ENCODE measurements at regions not wholly inside any gene's neighbourhood (a gene's known extent, or its start where the extent isn't known, plus 50 kb on each side); places are given as distances from the start of the nearest gene placed in this dataset.
"Not testable (repeated sequence)": the region's sequence is repeated elsewhere in the genome, so short reads cannot be mapped to it uniquely, and the experiment has no call there.

DNA sequence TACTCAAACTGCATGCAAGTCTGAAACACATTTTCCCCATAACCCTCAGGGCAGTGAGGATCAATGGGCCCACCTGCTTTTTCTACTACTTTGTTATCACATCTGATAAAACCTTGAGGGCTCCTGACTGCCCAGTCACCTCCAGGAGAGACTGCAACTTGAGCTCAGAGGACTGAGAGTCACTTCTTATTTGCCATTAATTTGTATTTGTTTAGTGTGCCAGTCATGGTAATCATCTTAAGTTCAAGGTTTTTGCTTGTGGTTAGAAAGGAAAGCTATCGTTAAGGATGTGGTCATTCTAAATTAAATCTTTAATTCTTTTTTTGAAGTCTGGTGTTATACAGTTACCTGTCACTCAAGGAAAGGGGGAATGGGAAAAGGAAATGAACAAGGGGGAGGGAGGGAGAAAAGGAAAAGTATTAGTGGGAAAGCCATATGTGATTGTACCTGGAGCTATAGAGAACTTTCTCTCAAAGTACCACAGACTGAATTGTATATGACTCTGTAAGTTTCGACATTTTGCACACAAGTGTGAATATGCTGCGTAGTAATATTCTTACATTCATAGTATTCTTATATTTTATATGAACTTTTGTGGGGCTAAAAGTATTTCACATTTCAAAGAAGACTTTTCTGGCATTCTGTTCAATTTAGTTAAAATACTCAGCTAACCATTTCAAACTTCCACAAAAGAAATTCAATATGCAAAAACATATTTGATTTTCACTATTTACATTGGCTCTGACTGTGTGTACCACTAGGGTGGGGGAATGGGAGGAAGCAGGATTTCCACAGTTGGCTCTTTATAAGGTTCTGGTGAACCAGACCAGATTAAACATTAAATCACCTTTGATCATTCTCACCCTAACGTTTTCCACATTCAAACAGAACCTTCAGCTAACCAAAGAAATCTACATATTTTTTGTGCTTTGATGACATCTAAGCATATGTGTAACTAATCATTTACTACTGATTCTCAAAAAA is 166.5 kb upstream of the ATP11B start:
- DNase-seq: no peak

- no peak for DNase-seq
Observed at GRCh38 chr3:182628531-182628930, 164.8 kb upstream of the ATP11B start.

DNA sequence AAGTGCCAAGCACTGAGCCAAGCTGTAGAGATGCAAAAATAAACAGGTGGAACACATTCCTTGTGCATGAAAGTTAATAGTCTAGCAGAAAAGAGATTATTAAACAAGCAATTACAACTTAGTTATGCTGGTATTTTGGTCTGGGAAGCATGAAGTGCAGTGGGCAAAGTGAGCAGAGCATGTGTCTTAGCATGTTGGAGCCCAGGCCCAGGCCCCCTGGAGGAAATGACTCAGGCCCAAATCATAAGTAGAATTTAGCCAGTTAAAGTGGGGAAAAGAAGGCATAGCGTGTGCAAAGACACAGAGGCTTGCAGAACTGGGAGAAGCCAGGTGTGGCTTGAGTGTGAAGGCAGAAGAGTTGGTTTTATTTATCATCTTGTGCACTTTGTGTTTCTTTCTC is 163.8 kb upstream of the ATP11B start:
- DNase-seq: no peak

DNA sequence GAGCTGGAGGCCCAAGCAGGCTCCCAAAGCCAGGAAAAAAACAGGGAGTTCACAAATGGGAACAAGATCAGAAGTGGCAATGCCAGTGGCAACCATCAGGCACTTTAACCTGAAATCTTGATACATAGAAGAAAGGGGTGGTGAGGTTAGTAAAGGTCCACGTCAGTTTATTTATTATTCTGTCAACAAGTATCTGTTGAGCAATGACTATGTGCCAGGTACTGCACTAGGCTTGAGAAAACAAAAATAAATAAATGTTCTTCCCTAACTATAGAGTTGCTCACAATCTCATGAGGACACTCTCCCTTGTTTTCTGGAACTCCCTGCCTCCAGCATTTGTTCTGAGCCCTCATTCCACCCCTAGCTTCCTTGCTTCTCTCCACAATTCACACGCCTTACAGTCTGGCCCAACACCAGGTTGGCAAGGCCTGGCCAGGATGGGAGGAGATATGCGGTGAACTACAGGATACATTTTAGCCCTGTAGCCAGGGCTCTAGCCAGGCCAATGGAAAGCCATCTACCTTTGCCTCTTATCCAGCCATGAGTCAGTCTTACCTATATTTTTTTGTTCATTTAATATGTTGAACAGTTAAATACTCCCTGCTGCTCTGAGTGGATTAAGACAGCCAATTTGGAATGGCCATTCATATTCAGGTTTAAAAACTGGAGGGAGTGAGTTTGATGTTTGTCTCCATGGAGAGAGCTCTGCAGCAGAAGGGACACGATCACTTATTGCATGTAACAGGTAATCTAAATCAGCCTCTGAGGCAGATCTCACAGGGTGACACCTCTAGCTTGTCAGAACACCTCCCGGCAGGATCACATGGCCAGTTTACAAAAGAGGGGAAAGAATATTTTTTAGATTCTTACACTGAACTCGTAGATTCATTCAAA is 161.9 kb upstream of the ATP11B start:
- DNase-seq: no peak

DNA sequence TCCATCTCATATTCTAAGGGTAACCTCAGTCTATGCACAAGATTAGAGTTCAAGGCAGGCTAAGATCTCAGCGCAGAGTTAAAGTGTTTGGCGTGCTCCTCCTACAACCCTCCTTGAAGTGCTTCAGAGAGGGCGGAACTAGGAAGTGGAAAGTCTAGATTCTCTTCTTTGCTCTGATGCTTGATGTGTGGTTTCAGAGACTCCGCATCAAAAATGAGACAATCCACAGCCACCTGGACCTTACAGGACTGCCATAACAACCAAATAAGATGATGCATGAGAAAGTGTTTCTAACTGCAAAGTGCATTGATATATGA is 161.3 kb upstream of the ATP11B start:
- no peak for DNase-seq

GRCh38 chr3:182633186-182633585 is 160.1 kb upstream of the ATP11B start:
- no peak for DNase-seq

DNA sequence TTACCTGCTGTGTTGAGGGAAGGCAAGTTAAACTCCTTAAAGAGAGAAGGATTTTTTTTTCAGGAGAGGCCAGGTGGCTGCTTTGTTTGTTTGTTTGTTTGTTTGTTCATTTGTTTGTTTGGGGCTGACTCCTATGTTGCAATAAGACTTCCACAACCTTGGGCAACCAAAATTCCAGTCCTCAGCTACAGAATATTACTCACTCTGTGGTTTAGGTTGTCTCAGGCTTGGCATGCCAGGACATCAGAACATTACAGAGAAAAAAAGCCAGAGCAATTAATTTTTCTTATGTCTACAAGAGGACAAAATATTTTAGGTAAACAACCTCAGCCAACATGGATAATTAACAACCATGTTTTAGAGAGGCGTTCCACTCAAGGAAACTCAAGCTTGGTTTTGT is 156.7 kb upstream of the ATP11B start:
- DNase-seq: no peak

DNA sequence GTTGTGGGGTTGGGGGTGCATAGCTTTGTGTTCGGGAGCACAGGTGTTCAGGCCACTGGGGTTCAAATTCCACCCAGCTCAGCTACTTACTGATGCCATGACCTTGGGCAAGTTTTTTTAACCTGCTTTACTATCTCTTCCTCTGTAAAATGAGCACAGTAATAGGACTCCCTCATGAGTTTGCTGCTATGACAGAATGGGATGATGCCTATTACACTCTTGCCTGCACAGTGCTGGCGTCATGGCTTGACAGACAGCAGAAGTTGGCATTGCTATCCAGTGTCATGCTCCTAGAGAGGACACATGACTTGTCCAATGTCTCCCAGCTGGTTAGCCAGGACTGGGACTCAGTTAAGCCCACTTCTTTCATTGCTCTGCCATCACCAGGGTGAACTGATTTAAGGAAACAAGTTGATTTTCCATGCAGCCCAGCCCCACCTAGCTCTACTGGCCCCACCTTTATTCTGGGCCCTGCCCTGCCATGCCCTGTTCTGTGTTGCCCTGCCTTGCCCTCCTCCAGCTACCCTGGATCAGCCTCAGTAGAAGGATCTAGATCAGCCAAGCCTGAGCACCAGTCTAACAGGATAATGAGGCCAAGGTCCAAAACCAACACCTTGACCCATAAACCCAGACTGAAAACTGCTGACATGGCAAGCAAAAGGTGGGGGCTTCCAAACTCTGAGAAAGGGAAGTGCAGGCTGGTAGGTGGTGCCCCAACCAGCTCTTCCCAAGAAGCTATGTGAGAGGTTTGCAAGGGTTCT is 155.8 kb upstream of the ATP11B start:
- no peak for DNase-seq

DNA sequence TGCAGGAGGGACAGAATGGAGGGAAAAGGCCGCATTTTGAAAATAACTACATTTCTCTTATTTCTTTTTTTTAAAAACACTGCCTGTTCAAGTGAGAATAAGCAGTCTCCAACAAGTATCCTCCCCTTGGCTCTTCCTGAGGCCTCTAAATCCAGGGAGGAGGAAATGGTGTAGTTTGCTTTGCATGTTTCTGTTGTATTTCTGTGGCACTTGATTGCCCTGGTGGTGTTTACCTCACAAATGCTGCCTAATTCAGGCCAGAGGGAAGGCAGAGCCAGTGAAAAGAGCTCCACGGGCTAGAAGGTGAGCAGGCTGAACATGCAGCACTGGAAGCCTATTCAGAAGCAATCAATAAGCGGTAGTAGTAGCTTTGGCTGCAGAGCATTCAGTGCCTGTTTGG is 149.3 kb upstream of the ATP11B start:
- DNase-seq: no peak

- no peak for DNase-seq
Observed at GRCh38 chr3:182644790-182645433, 148.4 kb upstream of the ATP11B start.

- no peak for DNase-seq
Observed at GRCh38 chr3:182650568-182651128, 142.7 kb upstream of the ATP11B start.

DNA sequence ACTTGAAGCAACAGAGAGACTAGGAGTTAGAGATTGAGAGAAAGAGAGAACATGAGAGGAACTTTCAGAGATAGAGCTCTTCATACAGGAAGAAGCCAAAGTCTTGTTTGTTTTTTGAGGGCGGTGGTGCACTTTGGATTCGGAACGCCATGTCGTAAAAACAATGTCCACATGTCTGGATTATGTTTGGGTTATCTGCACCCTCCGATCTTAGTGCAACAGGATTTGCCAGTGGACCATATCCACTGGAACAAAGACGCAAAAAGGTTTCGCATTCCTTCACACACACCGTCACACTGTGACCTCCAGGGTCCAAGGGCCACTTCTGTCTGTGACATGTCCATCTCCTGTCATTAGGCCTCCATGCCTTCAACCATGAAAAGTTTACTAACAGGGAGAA is 141.8 kb upstream of the ATP11B start:
- DNase-seq: no peak

- DNase-seq: not testable (repeated sequence)
Observed at GRCh38 chr3:182653065-182653464, 140.2 kb upstream of the ATP11B start.

- DNase-seq: no peak
Observed at GRCh38 chr3:182668541-182668940, 124.8 kb upstream of the ATP11B start.

DNA sequence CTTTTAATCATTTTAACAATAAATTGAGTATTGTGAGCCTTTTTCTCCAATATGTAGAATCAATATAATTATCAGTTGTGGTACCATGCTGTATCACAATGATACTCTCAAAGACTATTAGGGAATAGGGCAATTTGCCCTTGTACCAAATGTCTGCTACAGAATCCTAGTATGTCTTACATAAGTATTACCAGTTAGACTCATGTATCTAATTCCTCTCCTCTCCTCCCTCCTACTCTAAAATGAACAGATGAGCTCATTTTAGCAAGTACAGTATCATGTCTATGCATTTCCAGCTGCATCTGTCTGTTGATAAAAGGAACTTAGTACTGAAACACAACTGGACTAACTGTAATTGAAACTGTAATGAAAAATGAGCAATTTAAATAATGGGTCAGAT is 124.3 kb upstream of the ATP11B start:
- DNase-seq: no peak

- DNase-seq: no peak
Observed at GRCh38 chr3:182671541-182671940, 121.8 kb upstream of the ATP11B start.

DNA sequence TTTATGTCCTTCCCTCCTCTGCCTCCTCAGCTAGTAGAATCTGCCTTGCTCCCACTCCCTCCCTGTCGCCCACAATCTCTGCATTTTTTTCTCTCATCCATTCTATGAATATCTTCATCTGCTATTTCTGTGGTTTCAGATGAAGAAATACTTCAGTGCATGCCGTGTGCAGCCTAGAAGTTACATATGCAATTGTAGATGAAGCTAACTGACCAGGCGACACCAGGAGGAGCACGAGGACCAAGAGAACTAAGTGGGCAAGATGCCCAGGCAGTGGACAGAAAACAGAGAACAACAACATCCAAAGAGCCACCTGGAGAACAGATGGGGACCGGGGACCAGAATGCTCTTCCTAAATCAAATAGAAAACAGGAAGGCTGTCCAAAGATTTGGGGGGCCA is 121.4 kb upstream of the ATP11B start:
- no peak for DNase-seq

DNA sequence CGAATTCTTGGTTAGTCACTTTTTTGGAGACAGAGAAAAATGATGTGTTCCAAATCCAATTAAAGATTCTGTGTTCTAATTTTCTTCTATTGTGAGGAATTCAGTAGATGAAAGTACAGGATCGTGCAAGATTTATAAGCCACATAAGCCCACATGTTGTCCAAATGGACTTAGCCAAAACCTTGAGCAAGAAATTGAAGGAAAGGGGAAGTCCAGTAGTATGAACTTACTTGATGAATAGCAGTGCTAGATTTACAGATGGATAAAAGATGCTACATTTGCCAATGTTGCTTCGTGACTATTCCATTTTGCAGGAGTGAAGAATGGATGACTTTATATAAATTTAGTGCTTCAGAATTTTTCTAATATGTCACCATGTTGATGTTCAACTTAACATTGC is 120.0 kb upstream of the ATP11B start:
- DNase-seq: no peak

GRCh38 chr3:182682263-182683241 is 110.8 kb upstream of the ATP11B start:
- peak; percentile 28 for DNase-seq

- DNase-seq: peak; percentile 73
Observed at GRCh38 chr3:182683453-182683852, 109.9 kb upstream of the ATP11B start.
